ENCODE measurements at regions not wholly inside any gene's neighbourhood (a gene's known extent, or its start where the extent isn't known, plus 50 kb on each side); places are given as distances from the start of the nearest gene placed in this dataset.

DNA sequence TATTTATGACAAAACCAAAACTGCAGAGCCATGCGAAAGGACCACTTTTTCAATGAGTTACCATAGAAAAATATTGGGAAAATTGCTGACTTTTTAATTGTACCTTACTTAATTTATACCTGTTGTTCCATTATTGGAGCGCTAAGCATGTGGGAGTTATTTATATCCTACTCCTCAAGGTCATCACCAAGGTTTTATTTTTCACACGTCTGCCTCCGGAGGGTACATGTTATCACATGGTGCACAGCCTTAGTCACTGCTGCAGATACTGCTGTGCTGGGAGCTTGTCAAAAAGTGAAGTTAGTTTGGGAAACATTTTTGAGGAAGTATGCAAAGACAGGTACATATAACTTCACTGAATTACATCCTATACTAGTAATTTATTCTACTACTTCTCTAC is 1444.3 kb downstream of the AACS start:
- no peak for TF ChIP-seq CTCF (IDR thresholded peaks at IDR 0.05)
- Histone ChIP-seq H3K4me2 (no peak overlapping the region), H3F3A (ENCODE audit: low read depth) (no peaks in the 10 kb centered on the region), H2AFZ (replicated peaks) (no peak overlapping the region), H4K20me1 (ENCODE audit: low read depth) (no peaks in the 10 kb centered on the region), H3K4me3 (no peak overlapping the region), H3K27ac (no peak overlapping the region), H3K27me3 (no peaks in the 10 kb centered on the region), H3K9ac (no peak overlapping the region), H3K9me3 (ENCODE audit: low read depth) (no peaks in the 10 kb centered on the region), H3K79me2 (ENCODE audit: low read depth) (no peaks in the 10 kb centered on the region), H3K36me3 (no peaks in the 10 kb centered on the region), H3K4me1 (peaks cover 12% of the 10 kb centered on the region)
- no peak for DNase-seq (ENCODE audit: low spot score)
- peaks cover 15% of the 10 kb centered on the region for H3K9me3 Mint-ChIP-seq
- peaks cover 5% of the 10 kb centered on the region for H3K27me3 Mint-ChIP-seq (ENCODE audit: insufficient read depth, low read depth)
- H3K36me3 Mint-ChIP-seq: no peaks in the 10 kb centered on the region
- no peak overlapping the region for H3K27ac Mint-ChIP-seq
- H3K4me1 Mint-ChIP-seq: peaks cover 13% of the 10 kb centered on the region
- no peak overlapping the region for H3K4me3 Mint-ChIP-seq

DNA sequence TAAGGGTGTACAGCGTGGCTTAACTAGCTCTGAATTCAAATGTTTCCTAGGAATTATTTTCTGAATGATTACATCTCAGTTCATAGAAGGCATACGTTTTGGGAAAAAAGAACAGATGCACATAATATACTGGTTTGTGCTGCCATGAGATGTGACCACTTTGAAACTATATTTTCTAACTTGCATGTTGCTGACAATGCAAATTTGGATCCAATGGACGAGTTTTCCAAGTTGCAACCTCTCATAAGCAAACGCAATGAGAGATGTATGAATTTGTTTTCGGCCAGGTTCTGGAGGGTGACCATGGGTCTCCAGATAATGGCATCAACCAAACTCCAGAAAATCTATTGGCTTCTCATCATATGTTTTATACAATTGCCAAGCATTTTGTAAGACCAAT is 1445.4 kb downstream of the AACS start:
- peaks cover 9% of the 10 kb centered on the region for H3K9me3 Mint-ChIP-seq
- H3K4me3 Mint-ChIP-seq: no peak overlapping the region
- TF ChIP-seq EZH2 (IDR thresholded peaks at IDR 0.05) (no peak), EZH2phosphoT487 (IDR thresholded peaks at IDR 0.05) (no peak), CTCF (IDR thresholded peaks at IDR 0.05) (no peak)
- H3K9ac ChIP-seq: no peak overlapping the region
- no peaks in the 10 kb centered on the region for H3K36me3 ChIP-seq
- H3K4me3 ChIP-seq: no peak overlapping the region
- no peak overlapping the region for H2AFZ ChIP-seq (replicated peaks)
- H3K79me2 ChIP-seq (ENCODE audit: low read depth): no peaks in the 10 kb centered on the region
- DNase-seq (ENCODE audit: low spot score): no peak
- no peak overlapping the region for H3K27ac Mint-ChIP-seq
- no peaks in the 10 kb centered on the region for H3K36me3 Mint-ChIP-seq
- H3K4me2 ChIP-seq: no peak overlapping the region
- H3K27ac ChIP-seq: no peak overlapping the region
- peaks cover 13% of the 10 kb centered on the region for H3K4me1 Mint-ChIP-seq
- no peaks in the 10 kb centered on the region for H4K20me1 ChIP-seq (ENCODE audit: low read depth)
- H3K27me3 ChIP-seq: no peaks in the 10 kb centered on the region
- no peaks in the 10 kb centered on the region for H3F3A ChIP-seq (ENCODE audit: low read depth)
- H3K27me3 Mint-ChIP-seq (ENCODE audit: insufficient read depth, low read depth): peaks cover 5% of the 10 kb centered on the region
- peaks cover 12% of the 10 kb centered on the region for H3K4me1 ChIP-seq
- H3K9me3 ChIP-seq (ENCODE audit: low read depth): no peaks in the 10 kb centered on the region

DNA sequence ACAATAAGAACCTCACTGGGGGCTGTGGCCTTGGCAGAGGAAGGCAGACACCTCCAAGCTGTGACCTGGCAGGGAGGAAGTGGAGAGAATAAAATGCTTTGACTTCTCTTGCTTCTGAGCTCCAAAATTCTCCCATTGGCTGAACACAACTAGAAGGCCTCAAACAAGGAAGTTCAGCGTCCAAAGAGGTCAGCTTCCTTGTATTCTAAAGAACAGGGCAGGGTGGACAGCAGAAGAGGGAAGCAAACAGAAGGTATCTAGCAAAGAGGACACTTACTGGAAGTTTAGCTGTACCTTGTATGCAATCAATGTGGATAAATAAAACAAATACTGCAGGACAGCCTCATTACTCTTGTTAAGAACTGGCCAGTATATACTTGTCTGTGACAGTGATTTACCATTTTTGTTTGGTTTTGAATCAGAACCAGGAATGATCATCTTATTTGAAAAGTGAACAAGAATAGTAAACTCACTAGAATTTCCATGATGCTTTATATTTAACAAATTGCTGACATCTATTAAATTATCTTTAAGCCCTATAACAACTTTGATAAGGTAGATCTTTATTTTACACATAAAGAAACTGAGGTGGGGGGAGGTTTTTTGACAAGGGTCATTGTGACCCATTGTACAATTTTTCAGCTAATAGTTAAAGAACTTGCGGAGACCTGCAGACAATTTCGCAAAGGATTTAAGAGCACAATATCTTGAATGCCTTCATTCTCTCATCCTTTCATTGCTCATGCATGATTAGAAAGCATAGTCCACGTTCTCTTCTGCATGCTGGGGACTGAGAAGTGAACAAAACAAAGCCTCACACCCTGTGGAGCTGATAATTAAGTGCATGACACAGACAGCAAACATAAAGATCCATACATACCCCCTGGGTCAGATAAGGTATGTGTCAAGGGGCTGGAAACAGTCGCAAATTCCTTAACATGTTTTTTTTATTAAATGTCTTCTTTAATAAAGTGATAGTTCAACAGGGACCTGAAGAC is 1448.0 kb downstream of the AACS start:
- Histone ChIP-seq H3K4me3 (no peak overlapping the region), H3K9me3 (ENCODE audit: low read depth) (no peaks in the 10 kb centered on the region), H2AFZ (replicated peaks) (no peak overlapping the region), H3K27ac (no peak overlapping the region), H3K36me3 (no peaks in the 10 kb centered on the region), H4K20me1 (ENCODE audit: low read depth) (no peaks in the 10 kb centered on the region), H3K4me2 (no peak overlapping the region), H3K9ac (no peak overlapping the region), H3K79me2 (ENCODE audit: low read depth) (no peaks in the 10 kb centered on the region), H3K27me3 (no peaks in the 10 kb centered on the region), H3F3A (ENCODE audit: low read depth) (no peaks in the 10 kb centered on the region), H3K4me1 (peaks cover 12% of the 10 kb centered on the region)
- Mint-ChIP-seq H3K4me1 (peaks cover 13% of the 10 kb centered on the region), H3K4me3 (no peak overlapping the region), H3K9me3 (peaks cover 3% of the 10 kb centered on the region), H3K36me3 (no peaks in the 10 kb centered on the region), H3K27ac (peak overlapping the region; percentile 38), H3K27me3 (ENCODE audit: insufficient read depth, low read depth) (peaks cover 5% of the 10 kb centered on the region)
- TF ChIP-seq EZH2phosphoT487 (IDR thresholded peaks at IDR 0.05): no peak
- TF ChIP-seq EZH2 (IDR thresholded peaks at IDR 0.05): no peak
- no peak for TF ChIP-seq CTCF (IDR thresholded peaks at IDR 0.05)
- DNase-seq (ENCODE audit: low spot score): peak; percentile 27
